SK-N-SH (cell line): ENCODE measurements at regions not wholly inside any gene's neighbourhood (a gene's known extent, or its start where the extent isn't known, plus 50 kb on each side); places are given as distances from the start of the nearest gene placed in this dataset.

ENCODE experiments used
- CTCF ChIP-seq: fragments of 200-600 bp; sonication (generic); IDR thresholded peaks from 2 replicates; pipeline ENCODE4 v1.6.1; 2017; ENCODE audit warnings: antibody characterized with exemption, mild to moderate bottlenecking, moderate library complexity
- EZH2phosphoT487 ChIP-seq: fragments of 200-600 bp; sonication (generic); IDR thresholded peaks from 2 replicates; pipeline ENCODE4 v1.6.1; 2017; ENCODE audit warnings: low read depth, mixed run types, mild to moderate bottlenecking, antibody characterized with exemption, moderate library complexity, borderline replicate concordance
- FOSL2 ChIP-seq: IDR thresholded peaks from 2 replicates; pipeline ENCODE4 v1.4.0; 2012; ENCODE audit warnings: low read depth, mild to moderate bottlenecking, moderate library complexity, borderline replicate concordance
- NFIC ChIP-seq: IDR thresholded peaks from 2 replicates; pipeline ENCODE4 v1.4.0; 2012; ENCODE audit warnings: borderline replicate concordance
- POLR2AphosphoS5 ChIP-seq: IDR thresholded peaks from 2 replicates; pipeline ENCODE4 v1.6.1; 2012; ENCODE audit warnings: low read depth, low read length
- RAD21 ChIP-seq: IDR thresholded peaks from 2 replicates; pipeline ENCODE4 v1.6.1; 2012; ENCODE audit warnings: mild to moderate bottlenecking, low read length
- REST ChIP-seq: IDR thresholded peaks from 2 replicates; pipeline ENCODE4 v1.6.1; 2012; ENCODE audit warnings: mild to moderate bottlenecking, low read depth, low read length, moderate library complexity
- SIN3A ChIP-seq: IDR thresholded peaks from 2 replicates; pipeline ENCODE4 v1.6.1; 2012; ENCODE audit warnings: low read depth, mild to moderate bottlenecking, low read length, moderate library complexity, borderline replicate concordance
- SMC3 ChIP-seq: IDR thresholded peaks from 2 replicates; pipeline ENCODE4 v1.6.1; 2012; ENCODE audit warnings: low read depth, low read length, improper control_type of control experiment
- TAF1 ChIP-seq: IDR thresholded peaks from 2 replicates; pipeline ENCODE4 v1.6.1; 2012; ENCODE audit warnings: low read depth, mild to moderate bottlenecking, low read length, moderate library complexity, borderline replicate concordance
- TCF12 ChIP-seq: IDR thresholded peaks from 2 replicates; pipeline ENCODE4 v1.4.0; 2012
- TEAD4 ChIP-seq: IDR thresholded peaks from 2 replicates; pipeline ENCODE4 v1.4.0; 2012; ENCODE audit warnings: mild to moderate bottlenecking, borderline replicate concordance; ENCODE audit not compliant: insufficient read depth
- ZBTB33 ChIP-seq: IDR thresholded peaks from 2 replicates; pipeline ENCODE4 v1.4.0; 2012; ENCODE audit warnings: low read depth, borderline replicate concordance

GRCh38 chr10:105356626-105357025 is 715.5 kb downstream of the SORCS3 start:
- TF ChIP-seq POLR2AphosphoS5 (no peak), TCF12 (no peak), RAD21 (no peak), CTCF (no peak), SMC3 (no peak), SIN3A (no peak), FOSL2 (no peak), REST (no peak), TAF1 (no peak), TEAD4 (no peak), EZH2phosphoT487 (no peak), NFIC (no peak), ZBTB33 (no peak)
